ENCODE measurements at regions not wholly inside any gene's neighbourhood (a gene's known extent, or its start where the extent isn't known, plus 50 kb on each side); places are given as distances from the start of the nearest gene placed in this dataset.
"Not testable (repeated sequence)": the region's sequence is repeated elsewhere in the genome, so short reads cannot be mapped to it uniquely, and the experiment has no call there.

GRCh38 chr3:55294557-55294956, 192.5 kb downstream of the WNT5A start:
- DNase-seq: no peak

GRCh38 chr3:55292360-55292759, 194.7 kb downstream of the WNT5A start:
- DNase-seq: no peak

GRCh38 chr3:55288657-55289056, 198.4 kb downstream of the WNT5A start:
- DNase-seq: no peak

GRCh38 chr3:55286693-55287092, 200.4 kb downstream of the WNT5A start:
- no peak for DNase-seq

- no peak for DNase-seq
Observed at GRCh38 chr3:55285156-55285555, 201.9 kb downstream of the WNT5A start.

GRCh38 chr3:55283441-55283925, 203.6 kb downstream of the WNT5A start:
- no peak for DNase-seq

GRCh38 chr3:55282994-55283393, 204.1 kb downstream of the WNT5A start:
- no peak for DNase-seq

- no peak for DNase-seq
Observed at GRCh38 chr3:55272031-55272645, 215.0 kb downstream of the WNT5A start.

GRCh38 chr3:55271549-55271948, 215.6 kb downstream of the WNT5A start:
- no peak for DNase-seq

- DNase-seq: no peak
Observed at GRCh38 chr3:55270976-55271375, 216.1 kb downstream of the WNT5A start.

GRCh38 chr3:55269636-55270035, 217.5 kb downstream of the WNT5A start:
- DNase-seq: no peak

- no peak for DNase-seq
Observed at GRCh38 chr3:55269096-55269495, 218.0 kb downstream of the WNT5A start.

- no peak for DNase-seq
Observed at GRCh38 chr3:55267206-55267930, 219.7 kb downstream of the WNT5A start.

- no peak for DNase-seq
Observed at GRCh38 chr3:55264919-55265318, 222.2 kb downstream of the WNT5A start.

GRCh38 chr3:55252921-55253320, 234.2 kb downstream of the WNT5A start:
- no peak for DNase-seq

- DNase-seq: not testable (repeated sequence)
Observed at GRCh38 chr3:55249156-55249555, 237.9 kb downstream of the WNT5A start.

- DNase-seq: no peak
Observed at GRCh38 chr3:55247666-55248065, 239.4 kb downstream of the WNT5A start.

GRCh38 chr3:55246033-55246432, 241.1 kb downstream of the WNT5A start:
- DNase-seq: no peak

- DNase-seq: no peak
Observed at GRCh38 chr3:55245351-55245750, 241.8 kb downstream of the WNT5A start.

GRCh38 chr3:55244247-55244646, 242.9 kb downstream of the WNT5A start:
- DNase-seq: no peak

GRCh38 chr3:55243678-55244077, 243.4 kb downstream of the WNT5A start:
- DNase-seq: no peak

- no peak for DNase-seq
Observed at GRCh38 chr3:55242921-55243320, 244.2 kb downstream of the WNT5A start.

- DNase-seq: no peak
Observed at GRCh38 chr3:55241098-55241497, 246.0 kb downstream of the WNT5A start.

- no peak for DNase-seq
Observed at GRCh38 chr3:55235416-55235815, 251.7 kb downstream of the WNT5A start.

GRCh38 chr3:55226696-55227095, 260.4 kb downstream of the WNT5A start:
- no peak for DNase-seq
